GM12874 (cell line): ENCODE measurements at regions not wholly inside any gene's neighbourhood (a gene's known extent, or its start where the extent isn't known, plus 50 kb on each side); places are given as distances from the start of the nearest gene placed in this dataset.

Experiments used
- TF ChIP-seq, protein P1 (sequence below): IDR thresholded peaks from 2 replicates; pipeline ENCODE4 v1.5.1; 2011; ENCODE audit warnings: low read depth, mild to moderate bottlenecking, control low read depth, low read length, moderate library complexity; ENCODE audit not compliant: insufficient read depth

- TF ChIP-seq, protein P1, sequence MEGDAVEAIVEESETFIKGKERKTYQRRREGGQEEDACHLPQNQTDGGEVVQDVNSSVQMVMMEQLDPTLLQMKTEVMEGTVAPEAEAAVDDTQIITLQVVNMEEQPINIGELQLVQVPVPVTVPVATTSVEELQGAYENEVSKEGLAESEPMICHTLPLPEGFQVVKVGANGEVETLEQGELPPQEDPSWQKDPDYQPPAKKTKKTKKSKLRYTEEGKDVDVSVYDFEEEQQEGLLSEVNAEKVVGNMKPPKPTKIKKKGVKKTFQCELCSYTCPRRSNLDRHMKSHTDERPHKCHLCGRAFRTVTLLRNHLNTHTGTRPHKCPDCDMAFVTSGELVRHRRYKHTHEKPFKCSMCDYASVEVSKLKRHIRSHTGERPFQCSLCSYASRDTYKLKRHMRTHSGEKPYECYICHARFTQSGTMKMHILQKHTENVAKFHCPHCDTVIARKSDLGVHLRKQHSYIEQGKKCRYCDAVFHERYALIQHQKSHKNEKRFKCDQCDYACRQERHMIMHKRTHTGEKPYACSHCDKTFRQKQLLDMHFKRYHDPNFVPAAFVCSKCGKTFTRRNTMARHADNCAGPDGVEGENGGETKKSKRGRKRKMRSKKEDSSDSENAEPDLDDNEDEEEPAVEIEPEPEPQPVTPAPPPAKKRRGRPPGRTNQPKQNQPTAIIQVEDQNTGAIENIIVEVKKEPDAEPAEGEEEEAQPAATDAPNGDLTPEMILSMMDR: no peak
These were observed 82.4 kb upstream of the SMLR1 start for GRCh38 chr6:130744576-130745366.

- TF ChIP-seq, protein P1: no peak
These were observed 79.2 kb upstream of the SMLR1 start for GRCh38 chr6:130748041-130748440.

DNA sequence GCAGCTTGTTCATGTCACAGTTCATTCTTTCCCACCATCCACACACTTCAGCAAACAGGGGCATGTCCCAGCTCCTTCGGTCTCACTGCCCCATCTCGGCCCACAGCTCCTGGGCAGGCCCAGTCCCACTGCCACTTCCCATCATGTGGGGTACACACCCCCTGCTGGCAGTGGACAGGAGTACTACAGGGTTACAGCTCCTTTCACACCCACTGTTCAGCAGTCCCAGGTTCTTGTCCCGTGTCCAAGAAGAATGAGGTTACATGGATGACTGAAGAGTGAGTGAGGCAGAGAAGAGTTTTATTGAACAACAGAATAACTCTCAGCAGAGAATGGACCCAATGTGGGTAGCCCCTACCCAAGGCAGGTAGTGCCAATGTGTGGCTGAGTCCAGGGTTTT lies 77.8 kb upstream of the SMLR1 start:
- TF ChIP-seq, protein P1: no peak

GRCh38 chr6:130752267-130752666 lies 74.9 kb upstream of the SMLR1 start:
- TF ChIP-seq, protein P1: no peak

- TF ChIP-seq, protein P1: no peak
These were observed 72.3 kb upstream of the SMLR1 start for GRCh38 chr6:130754786-130755367.

- TF ChIP-seq, protein P1: no peak
These were observed 71.7 kb upstream of the SMLR1 start for GRCh38 chr6:130755368-130756034.

- TF ChIP-seq, protein P1: no peak
These were observed 70.4 kb upstream of the SMLR1 start for GRCh38 chr6:130756824-130757223.
